Breast epithelium (tissue), 4 donors: ENCODE measurements at regions not wholly inside any gene's neighbourhood (a gene's known extent, or its start where the extent isn't known, plus 50 kb on each side); places are given as distances from the start of the nearest gene placed in this dataset.

Experiments used
- DNase-seq, 2 donors: peaks; one replicate each; pipeline ENCODE4 v3.0.0-alpha.2; 2019; ENCODE audit warnings: low spot score in 2 of 2
- H3K27ac ChIP-seq, 2 donors: fragments of 200-600 bp; sonication (generic) in 1 of 2; one replicate each; pipeline ENCODE4 v1.5.1; 2016 to 2019; ENCODE audit warnings: mild to moderate bottlenecking in 1 of 2
- H3K27me3 ChIP-seq, 2 donors: fragments of 200-600 bp; sonication (generic) in 1 of 2; one replicate each; pipeline versions ENCODE4 v1.5.1 to v1.6.0; 2017 to 2019; ENCODE audit warnings: control low read depth in 1 of 2, mild to moderate bottlenecking in 1 of 2
- H3K36me3 ChIP-seq: fragments of 200-600 bp; one replicate; pipeline ENCODE4 v1.5.1; 2019
- H3K4me1 ChIP-seq, 2 donors: fragments of 200-600 bp; sonication (generic); one replicate each; pipeline ENCODE4 v1.5.1; 2016 to 2019; ENCODE audit warnings: control low read depth in 1 of 2
- H3K4me3 ChIP-seq, 3 donors: fragments of 200-600 bp; sonication (generic); 1 replicate in 2 of 3; 2 replicates in 1 of 3; pipeline ENCODE4 v1.5.1; 2016 to 2019; ENCODE audit warnings: mild to moderate bottlenecking in 3 of 3, moderate library complexity in 2 of 3
- H3K9me3 ChIP-seq, 2 donors: fragments of 200-600 bp; sonication (generic) in 1 of 2; one replicate each; pipeline ENCODE4 v1.5.1; 2016 to 2019; ENCODE audit warnings: control low read depth in 1 of 2
- POLR2A ChIP-seq: fragments of 450-650 bp; IDR thresholded peaks from one replicate; pipeline ENCODE4 v1.6.1; 2016; ENCODE audit warnings: antibody characterized with exemption, mild to moderate bottlenecking, moderate library complexity
- POLR2AphosphoS5 ChIP-seq, 3 donors: sonication (generic); formaldehyde crosslinking; IDR thresholded peaks; one replicate each; pipeline ENCODE4 v1.6.1; 2017; ENCODE audit warnings: antibody characterized with exemption in 3 of 3
- intact Hi-C: fragments of 100-400 bp; cut with DNase I; formaldehyde crosslinking; loops from one replicate; pipeline ENCODE4 v1.15.1; 2023; ENCODE audit warnings: low total_unique reads
- TF ChIP-seq, protein P1 (sequence below), 3 donors: fragments of 450-650 bp; IDR thresholded peaks; one replicate each; pipeline ENCODE4 v1.5.1; 2016 to 2017; ENCODE audit warnings: antibody characterized with exemption in 3 of 3, mild to moderate bottlenecking in 3 of 3, moderate library complexity in 3 of 3

GRCh38 chr4:10347281-10347795, 109.9 kb downstream of the ZNF518B start:
- H3K27me3 ChIP-seq: no peaks in the 10 kb centered on the region
- no peaks in the 10 kb centered on the region for H3K36me3 ChIP-seq
- H3K27ac ChIP-seq: no peak overlapping the region
- no peaks in the 10 kb centered on the region for H3K9me3 ChIP-seq
- intact Hi-C loops: no loop called here
- DNase-seq: no peak
- H3K4me1 ChIP-seq: no peaks in the 10 kb centered on the region
- no peak overlapping the region for H3K4me3 ChIP-seq
- TF ChIP-seq, protein P1, sequence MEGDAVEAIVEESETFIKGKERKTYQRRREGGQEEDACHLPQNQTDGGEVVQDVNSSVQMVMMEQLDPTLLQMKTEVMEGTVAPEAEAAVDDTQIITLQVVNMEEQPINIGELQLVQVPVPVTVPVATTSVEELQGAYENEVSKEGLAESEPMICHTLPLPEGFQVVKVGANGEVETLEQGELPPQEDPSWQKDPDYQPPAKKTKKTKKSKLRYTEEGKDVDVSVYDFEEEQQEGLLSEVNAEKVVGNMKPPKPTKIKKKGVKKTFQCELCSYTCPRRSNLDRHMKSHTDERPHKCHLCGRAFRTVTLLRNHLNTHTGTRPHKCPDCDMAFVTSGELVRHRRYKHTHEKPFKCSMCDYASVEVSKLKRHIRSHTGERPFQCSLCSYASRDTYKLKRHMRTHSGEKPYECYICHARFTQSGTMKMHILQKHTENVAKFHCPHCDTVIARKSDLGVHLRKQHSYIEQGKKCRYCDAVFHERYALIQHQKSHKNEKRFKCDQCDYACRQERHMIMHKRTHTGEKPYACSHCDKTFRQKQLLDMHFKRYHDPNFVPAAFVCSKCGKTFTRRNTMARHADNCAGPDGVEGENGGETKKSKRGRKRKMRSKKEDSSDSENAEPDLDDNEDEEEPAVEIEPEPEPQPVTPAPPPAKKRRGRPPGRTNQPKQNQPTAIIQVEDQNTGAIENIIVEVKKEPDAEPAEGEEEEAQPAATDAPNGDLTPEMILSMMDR (IDR thresholded peaks at IDR 0.05): no peak
- no peak for TF ChIP-seq POLR2AphosphoS5 (IDR thresholded peaks at IDR 0.05)

DNA sequence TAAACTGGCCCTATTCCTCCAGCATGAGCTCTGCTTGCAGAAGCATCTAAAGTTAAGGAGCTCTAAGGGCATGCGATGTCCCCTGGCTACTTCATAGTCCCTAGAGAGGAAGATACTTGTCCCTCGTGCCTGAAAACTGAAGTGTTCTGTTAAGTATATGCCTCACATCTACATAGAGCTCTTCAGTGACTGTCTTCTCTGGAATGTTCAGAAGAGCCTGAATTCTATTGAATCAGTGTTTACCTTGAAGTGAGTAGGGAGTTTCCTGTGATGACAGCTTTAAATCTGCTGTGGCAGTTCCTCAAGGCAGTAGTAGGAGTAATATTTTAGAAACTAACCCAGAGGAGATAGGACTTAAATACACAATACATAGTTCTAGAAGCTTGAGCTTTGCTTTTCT, 111.2 kb downstream of the ZNF518B start:
- no peak for DNase-seq
- Histone ChIP-seq H3K9me3 (no peaks in the 10 kb centered on the region), H3K36me3 (no peaks in the 10 kb centered on the region), H3K4me1 (no peaks in the 10 kb centered on the region), H3K4me3 (no peak overlapping the region), H3K27me3 (no peaks in the 10 kb centered on the region), H3K27ac (no peak overlapping the region)
- intact Hi-C loops: no loop called here
- no peak for TF ChIP-seq POLR2A
- TF ChIP-seq POLR2AphosphoS5 (IDR thresholded peaks at IDR 0.05): no peak
- TF ChIP-seq, protein P1 (IDR thresholded peaks at IDR 0.05): no peak

DNA sequence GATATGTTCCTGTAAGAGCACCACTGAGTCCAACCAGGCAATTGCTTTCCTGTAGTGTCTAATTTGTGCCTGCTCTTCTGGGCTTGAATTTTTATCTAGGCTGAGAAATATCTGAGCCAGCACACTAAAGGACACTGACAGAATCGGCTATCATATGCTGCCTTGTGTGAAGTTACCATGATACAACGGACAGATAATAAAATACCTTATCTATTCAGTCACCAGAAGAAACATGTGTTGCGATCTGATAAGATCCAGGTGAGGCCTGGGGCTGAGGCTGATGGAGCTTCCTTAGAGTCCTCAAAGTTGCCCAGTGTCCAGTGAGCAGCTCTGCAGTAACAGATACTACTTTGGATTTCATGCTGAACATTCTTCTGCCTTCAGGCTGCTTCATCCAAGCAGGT, 111.8 kb downstream of the ZNF518B start:
- DNase-seq: no peak
- Histone ChIP-seq H3K27me3 (no peaks in the 10 kb centered on the region), H3K27ac (no peak overlapping the region), H3K4me1 (no peaks in the 10 kb centered on the region), H3K9me3 (no peaks in the 10 kb centered on the region), H3K4me3 (no peak overlapping the region), H3K36me3 (no peaks in the 10 kb centered on the region)
- intact Hi-C loops: no loop called here
- no peak for TF ChIP-seq POLR2AphosphoS5 (IDR thresholded peaks at IDR 0.05)
- no peak for TF ChIP-seq POLR2A
- TF ChIP-seq, protein P1 (IDR thresholded peaks at IDR 0.05): no peak

DNA sequence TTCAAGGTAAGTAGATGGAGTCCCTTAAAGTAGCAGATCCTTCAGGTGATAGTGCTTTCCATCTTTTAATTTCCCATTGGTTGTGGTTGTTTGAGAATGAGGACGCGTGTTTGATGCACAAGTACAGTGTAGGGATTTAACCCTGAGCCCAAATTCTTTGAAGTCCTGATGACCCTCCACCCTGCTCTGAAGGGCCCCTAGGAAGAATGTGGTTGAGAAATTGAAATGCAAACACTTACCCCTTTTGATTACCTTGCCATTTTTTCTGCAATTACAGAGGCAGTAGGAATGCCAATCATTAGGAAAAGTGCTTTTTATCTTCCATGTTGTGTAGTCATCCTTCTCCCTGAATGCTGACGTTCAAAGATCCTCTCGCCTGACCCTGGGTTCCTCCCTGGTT, 112.4 kb downstream of the ZNF518B start:
- Histone ChIP-seq H3K27me3 (no peaks in the 10 kb centered on the region), H3K4me1 (no peaks in the 10 kb centered on the region), H3K36me3 (no peaks in the 10 kb centered on the region), H3K9me3 (no peaks in the 10 kb centered on the region), H3K4me3 (no peak overlapping the region), H3K27ac (no peak overlapping the region)
- no peak for DNase-seq
- TF ChIP-seq POLR2A (no peak), POLR2AphosphoS5 (IDR thresholded peaks at IDR 0.05) (no peak)
- TF ChIP-seq, protein P1 (IDR thresholded peaks at IDR 0.05): no peak
- intact Hi-C loops: no loop called here

GRCh38 chr4:10343656-10344055, 113.6 kb downstream of the ZNF518B start:
- Histone ChIP-seq H3K9me3 (no peaks in the 10 kb centered on the region), H3K36me3 (no peaks in the 10 kb centered on the region), H3K4me1 (no peaks in the 10 kb centered on the region), H3K27me3 (no peaks in the 10 kb centered on the region), H3K27ac (no peak overlapping the region), H3K4me3 (no peak overlapping the region)
- TF ChIP-seq, protein P1 (IDR thresholded peaks at IDR 0.05): no peak
- TF ChIP-seq POLR2A: no peak
- TF ChIP-seq POLR2AphosphoS5 (IDR thresholded peaks at IDR 0.05): no peak
- intact Hi-C loops: no loop called here
- DNase-seq: no peak
